ENCODE measurements at regions not wholly inside any gene's neighbourhood (a gene's known extent, or its start where the extent isn't known, plus 50 kb on each side); places are given as distances from the start of the nearest gene placed in this dataset.
"Not testable (repeated sequence)": the region's sequence is repeated elsewhere in the genome, so short reads cannot be mapped to it uniquely, and the experiment has no call there.

- DNase-seq: no peak
Observed at GRCh38 chrX:114077773-114078172, 506.1 kb upstream of the HTR2C start.

- peak; percentile 48 for DNase-seq
Observed at GRCh38 chrX:114075073-114075673, 508.7 kb upstream of the HTR2C start.

- DNase-seq: no peak
Observed at GRCh38 chrX:114073926-114074325, 510.0 kb upstream of the HTR2C start.

- peak; percentile 86 for DNase-seq
Observed at GRCh38 chrX:114071412-114071811, 512.5 kb upstream of the HTR2C start.

GRCh38 chrX:114065577-114066223 is 518.2 kb upstream of the HTR2C start:
- DNase-seq: peak; percentile 69

GRCh38 chrX:114061226-114061625 is 522.7 kb upstream of the HTR2C start:
- peak; percentile 22 for DNase-seq

GRCh38 chrX:114058988-114059418 is 524.9 kb upstream of the HTR2C start:
- peak; percentile 83 for DNase-seq

GRCh38 chrX:114057422-114057821 is 526.5 kb upstream of the HTR2C start:
- DNase-seq: peak; percentile 17

GRCh38 chrX:114051667-114052315 is 532.1 kb upstream of the HTR2C start:
- no peak for DNase-seq

GRCh38 chrX:114050075-114050796 is 533.6 kb upstream of the HTR2C start:
- DNase-seq: no peak

- DNase-seq: no peak
Observed at GRCh38 chrX:114049063-114049462, 534.8 kb upstream of the HTR2C start.

- no peak for DNase-seq
Observed at GRCh38 chrX:114047558-114047957, 536.3 kb upstream of the HTR2C start.

GRCh38 chrX:114046695-114047279 is 537.1 kb upstream of the HTR2C start:
- no peak for DNase-seq

- DNase-seq: not testable (repeated sequence)
Observed at GRCh38 chrX:114041470-114041869, 542.4 kb upstream of the HTR2C start.

GRCh38 chrX:114040661-114041269 is 543.1 kb upstream of the HTR2C start:
- DNase-seq: not testable (repeated sequence)

GRCh38 chrX:114040111-114040510 is 543.8 kb upstream of the HTR2C start:
- not testable (repeated sequence) for DNase-seq

- peak; percentile 13 for DNase-seq
Observed at GRCh38 chrX:114038358-114038757, 545.5 kb upstream of the HTR2C start.

GRCh38 chrX:114037515-114037914 is 546.4 kb upstream of the HTR2C start:
- no peak for DNase-seq

GRCh38 chrX:114028907-114029662 is 554.8 kb upstream of the HTR2C start:
- no peak for DNase-seq

- no peak for DNase-seq
Observed at GRCh38 chrX:114017086-114017485, 566.8 kb upstream of the HTR2C start.

GRCh38 chrX:114015966-114016365 is 567.9 kb upstream of the HTR2C start:
- DNase-seq: peak; percentile 52

GRCh38 chrX:114006664-114007063 is 577.2 kb upstream of the HTR2C start:
- DNase-seq: no peak

Data from hematopoietic multipotent progenitor cell treated with erythropoietin and hydrocortisone succinate and interleukin-3 and kit ligand, for 4 days (in vitro differentiated cells).